Activated CD4-positive, alpha-beta memory T cell treated with anti-CD3 and anti-CD28 coated beads for 36 hours (primary cell): ENCODE measurements at regions not wholly inside any gene's neighbourhood (a gene's known extent, or its start where the extent isn't known, plus 50 kb on each side); places are given as distances from the start of the nearest gene placed in this dataset.
"Not testable (repeated sequence)": the region's sequence is repeated elsewhere in the genome, so short reads cannot be mapped to it uniquely, and the experiment has no call there.

ENCODE experiments used
- CTCF ChIA-PET: fragments of 350-600 bp; sonication (Branson Sonifier 250); formaldehyde crosslinking; loops from one replicate; lab custom pipeline; 2021; ENCODE audit warnings: antibody characterized with exemption, inconsistent platforms; lab: Charles Lee
- POLR2A ChIA-PET: fragments of 350-600 bp; sonication (Branson Sonifier 250); formaldehyde crosslinking; loops from one replicate; lab custom pipeline; 2021; ENCODE audit warnings: antibody characterized with exemption; lab: Charles Lee
- DNase-seq: peaks from one replicate; pipeline ENCODE4 v3.0.0-alpha.2; 2020
- H3K27ac Mint-ChIP-seq: one replicate; pipeline ENCODE4 v1.8.0; 2021; ENCODE audit warnings: mixed read lengths
- H3K27me3 Mint-ChIP-seq: one replicate; pipeline ENCODE4 v1.8.0; 2021; ENCODE audit warnings: mixed read lengths
- H3K36me3 Mint-ChIP-seq: one replicate; pipeline ENCODE4 v1.8.0; 2021; ENCODE audit warnings: mixed read lengths
- H3K4me1 Mint-ChIP-seq: one replicate; pipeline ENCODE4 v1.8.0; 2021; ENCODE audit warnings: low read depth, mixed read lengths
- H3K4me3 Mint-ChIP-seq: one replicate; pipeline ENCODE4 v1.8.0; 2021; ENCODE audit warnings: mild to moderate bottlenecking, mixed read lengths
- H3K9me3 Mint-ChIP-seq: one replicate; pipeline ENCODE4 v1.8.0; 2021; ENCODE audit warnings: mixed read lengths
- intact Hi-C: fragments of 100-400 bp; cut with micrococcal nuclease; formaldehyde crosslinking; loops from one replicate; pipeline ENCODE4 v1.15.1; 2023

DNA sequence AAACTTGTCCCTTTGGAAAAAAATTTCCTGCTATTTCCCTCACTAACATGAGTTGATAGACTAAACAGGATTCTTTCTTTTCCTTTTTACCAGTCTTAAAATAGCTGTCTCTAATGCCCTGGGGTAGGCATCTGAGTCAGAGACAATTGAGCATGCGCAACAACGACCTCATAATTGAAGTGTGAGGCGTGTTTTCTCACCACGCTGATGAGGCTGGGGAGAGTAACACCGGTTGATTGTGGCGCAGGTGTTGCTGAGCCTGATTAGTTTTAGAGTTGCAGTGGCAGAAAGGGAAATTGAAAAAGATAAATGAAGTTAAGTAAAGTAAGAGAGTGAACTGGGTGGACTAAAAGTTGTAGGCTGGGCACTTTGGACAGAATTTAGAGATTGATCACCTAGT lies 213.7 kb downstream of the TLR4 start:
- Mint-ChIP-seq H3K36me3 (no peaks in the 10 kb centered on the region), H3K9me3 (no peaks in the 10 kb centered on the region), H3K27ac (no peak overlapping the region), H3K27me3 (no peaks in the 10 kb centered on the region), H3K4me3 (no peak overlapping the region), H3K4me1 (no peaks in the 10 kb centered on the region)
- ChIA-PET POLR2A (no interaction called here), CTCF (no interaction called here)
- intact Hi-C loops: no loop called here
- no peak for DNase-seq

- no peaks in the 10 kb centered on the region for H3K9me3 Mint-ChIP-seq
- H3K4me1 Mint-ChIP-seq: no peaks in the 10 kb centered on the region
- no peaks in the 10 kb centered on the region for H3K27me3 Mint-ChIP-seq
- intact Hi-C loops: no loop called here
- DNase-seq: no peak
- H3K36me3 Mint-ChIP-seq: no peaks in the 10 kb centered on the region
- POLR2A ChIA-PET: no interaction called here
- CTCF ChIA-PET: no interaction called here
- no peak overlapping the region for H3K27ac Mint-ChIP-seq
- no peak overlapping the region for H3K4me3 Mint-ChIP-seq
Observed at GRCh38 chr9:117919538-117919937, 215.3 kb downstream of the TLR4 start.

- ChIA-PET POLR2A (no interaction called here), CTCF (no interaction called here)
- intact Hi-C loops: no loop called here
- Mint-ChIP-seq H3K4me3 (no peak overlapping the region), H3K27me3 (no peaks in the 10 kb centered on the region), H3K27ac (no peak overlapping the region), H3K36me3 (no peaks in the 10 kb centered on the region), H3K4me1 (no peaks in the 10 kb centered on the region), H3K9me3 (no peaks in the 10 kb centered on the region)
- DNase-seq: no peak
Observed at GRCh38 chr9:117926031-117926658, 221.9 kb downstream of the TLR4 start.

DNA sequence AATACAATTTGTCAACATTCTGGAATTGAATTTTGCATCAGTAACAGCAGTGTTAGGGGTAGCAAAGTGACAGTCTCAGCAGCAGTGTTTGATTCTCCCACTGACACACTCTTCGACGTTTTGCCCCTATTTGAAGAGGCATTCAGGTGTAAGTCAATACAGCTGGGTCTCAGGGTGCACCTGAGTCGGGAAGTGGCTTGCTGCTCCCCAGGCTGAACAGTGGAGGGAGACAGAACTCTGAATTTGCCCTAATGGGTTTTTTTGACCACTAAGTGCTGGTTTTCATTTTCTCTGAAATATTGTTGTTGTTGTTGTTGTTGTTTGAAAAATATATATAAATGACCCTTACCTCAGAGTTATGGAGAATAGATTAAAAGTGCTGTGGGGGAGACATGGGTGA lies 223.2 kb downstream of the TLR4 start:
- ChIA-PET CTCF (no interaction called here), POLR2A (no interaction called here)
- intact Hi-C loops: no loop called here
- no peaks in the 10 kb centered on the region for H3K9me3 Mint-ChIP-seq
- H3K27ac Mint-ChIP-seq: no peak overlapping the region
- no peak for DNase-seq
- no peaks in the 10 kb centered on the region for H3K27me3 Mint-ChIP-seq
- no peak overlapping the region for H3K4me3 Mint-ChIP-seq
- H3K4me1 Mint-ChIP-seq: no peaks in the 10 kb centered on the region
- H3K36me3 Mint-ChIP-seq: no peaks in the 10 kb centered on the region

DNA sequence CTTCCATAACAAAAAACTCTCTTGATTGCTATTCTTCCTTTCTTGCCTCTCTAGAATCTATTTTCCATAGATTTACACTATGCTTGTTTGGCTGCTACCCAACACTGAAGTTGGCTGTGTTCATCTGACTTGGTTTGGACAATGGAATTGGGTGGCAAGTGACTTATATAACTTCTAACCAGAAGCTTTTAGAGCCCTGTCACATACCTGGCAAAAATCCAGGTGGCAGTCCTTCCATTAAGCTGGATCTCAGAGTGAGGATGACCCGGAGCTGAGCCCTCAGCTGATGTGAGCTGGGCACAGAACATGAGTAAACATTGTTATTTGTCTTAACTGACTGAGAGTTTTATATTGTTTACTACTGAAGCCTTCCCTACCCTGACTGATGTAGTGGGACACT lies 225.7 kb downstream of the TLR4 start:
- Mint-ChIP-seq H3K27me3 (no peaks in the 10 kb centered on the region), H3K4me1 (no peaks in the 10 kb centered on the region), H3K36me3 (no peaks in the 10 kb centered on the region), H3K9me3 (no peaks in the 10 kb centered on the region), H3K27ac (no peak overlapping the region), H3K4me3 (no peak overlapping the region)
- intact Hi-C loops: no loop called here
- ChIA-PET POLR2A (no interaction called here), CTCF (no interaction called here)
- DNase-seq: no peak

- no peak overlapping the region for H3K27ac Mint-ChIP-seq
- H3K4me3 Mint-ChIP-seq: no peak overlapping the region
- POLR2A ChIA-PET: no interaction called here
- H3K9me3 Mint-ChIP-seq: no peaks in the 10 kb centered on the region
- H3K36me3 Mint-ChIP-seq: no peaks in the 10 kb centered on the region
- intact Hi-C loops: no loop called here
- no peaks in the 10 kb centered on the region for H3K27me3 Mint-ChIP-seq
- no peaks in the 10 kb centered on the region for H3K4me1 Mint-ChIP-seq
- DNase-seq: no peak
- CTCF ChIA-PET: no interaction called here
Observed at GRCh38 chr9:117932585-117932984, 228.4 kb downstream of the TLR4 start.

DNA sequence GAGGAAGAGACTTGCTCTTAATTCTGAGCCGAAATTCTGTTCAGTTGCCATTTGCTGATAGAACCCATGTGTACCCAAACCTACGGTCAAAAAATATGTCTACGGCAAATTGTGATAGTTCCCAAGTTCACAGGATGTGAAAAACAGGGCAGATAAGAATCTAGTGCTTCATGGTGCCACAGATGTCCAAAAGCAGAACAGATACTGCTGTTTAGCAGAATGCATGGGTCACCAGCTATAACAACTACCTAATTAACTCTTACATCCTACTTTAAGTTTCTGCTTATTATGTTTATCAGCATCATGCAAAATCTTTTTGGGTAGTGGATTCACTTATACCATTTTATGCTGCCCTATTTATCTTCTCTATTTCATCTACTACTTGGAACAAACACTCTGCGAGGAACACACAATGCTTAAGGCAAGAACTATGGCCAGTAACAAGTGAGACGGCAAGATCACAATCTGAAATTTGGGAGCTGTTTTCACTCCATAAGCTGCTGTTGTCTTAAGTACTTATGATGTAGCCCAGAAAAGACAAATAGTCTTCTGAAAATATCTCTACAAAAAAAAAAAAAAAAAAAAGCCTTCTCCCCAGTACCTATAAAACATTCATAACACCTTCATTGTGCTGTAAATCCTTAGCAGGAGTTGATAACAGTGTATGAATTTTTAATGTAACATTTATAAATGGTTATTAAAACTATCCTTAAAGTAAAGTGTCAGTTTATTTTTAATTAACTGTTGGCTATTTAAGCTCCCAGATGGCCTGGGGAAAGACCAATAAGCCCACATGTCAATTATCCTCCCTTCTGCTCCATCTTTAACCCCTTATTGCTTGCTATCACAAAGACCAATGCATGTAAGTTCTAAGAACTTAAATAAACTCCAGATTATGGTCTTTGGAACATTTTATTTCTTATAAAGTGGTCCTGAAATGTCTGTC lies 232.3 kb downstream of the TLR4 start:
- no peaks in the 10 kb centered on the region for H3K9me3 Mint-ChIP-seq
- CTCF ChIA-PET: no interaction called here

GRCh38 chr9:117938086-117938485 lies 233.9 kb downstream of the TLR4 start:
- POLR2A ChIA-PET: no interaction called here
- CTCF ChIA-PET: no interaction called here

More for the DNA sequence above, 232.3 kb downstream of the TLR4 start:
- POLR2A ChIA-PET: no interaction called here
- H3K27me3 Mint-ChIP-seq: no peaks in the 10 kb centered on the region
- H3K27ac Mint-ChIP-seq: no peak overlapping the region
- no peaks in the 10 kb centered on the region for H3K4me1 Mint-ChIP-seq
- no peaks in the 10 kb centered on the region for H3K36me3 Mint-ChIP-seq
- intact Hi-C loops: no loop called here
- DNase-seq: no peak
- no peak overlapping the region for H3K4me3 Mint-ChIP-seq

DNA sequence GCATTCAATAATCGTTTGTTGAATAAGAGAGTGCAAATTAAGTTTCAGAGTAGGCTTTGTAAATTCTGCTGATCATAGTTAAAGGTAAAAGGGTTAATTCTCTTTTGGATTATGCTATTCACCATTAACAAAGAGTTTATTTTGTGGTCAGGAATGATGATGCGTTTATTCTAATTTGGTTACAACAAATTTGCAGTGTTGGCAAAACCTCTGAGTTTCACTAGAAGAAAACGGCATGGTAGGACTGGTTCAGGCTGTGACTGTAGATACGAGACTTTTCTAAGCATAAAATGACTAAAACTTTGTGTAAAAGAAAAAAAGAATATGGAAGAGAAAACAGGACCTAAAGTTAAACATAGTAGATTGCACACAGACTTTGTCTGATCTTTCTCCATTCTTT lies 234.7 kb downstream of the TLR4 start:
- Mint-ChIP-seq H3K9me3 (no peaks in the 10 kb centered on the region), H3K4me1 (no peaks in the 10 kb centered on the region), H3K27ac (no peak overlapping the region), H3K27me3 (no peaks in the 10 kb centered on the region), H3K4me3 (no peak overlapping the region), H3K36me3 (no peaks in the 10 kb centered on the region)
- ChIA-PET POLR2A (no interaction called here), CTCF (no interaction called here)
- no peak for DNase-seq
- intact Hi-C loops: no loop called here

More at GRCh38 chr9:117938086-117938485, 233.9 kb downstream of the TLR4 start:
- no peak overlapping the region for H3K27ac Mint-ChIP-seq
- no peaks in the 10 kb centered on the region for H3K27me3 Mint-ChIP-seq
- no peak for DNase-seq
- H3K36me3 Mint-ChIP-seq: no peaks in the 10 kb centered on the region
- H3K9me3 Mint-ChIP-seq: no peaks in the 10 kb centered on the region
- H3K4me3 Mint-ChIP-seq: no peak overlapping the region
- no peaks in the 10 kb centered on the region for H3K4me1 Mint-ChIP-seq
- intact Hi-C loops: no loop called here

- H3K36me3 Mint-ChIP-seq, intact Hi-C loops: not testable (repeated sequence)
Observed at GRCh38 chr9:117944750-117945149, 240.5 kb downstream of the TLR4 start.

GRCh38 chr9:117945286-117945685 lies 241.1 kb downstream of the TLR4 start:
- Mint-ChIP-seq H3K4me1 (no peaks in the 10 kb centered on the region), H3K4me3 (no peak overlapping the region), H3K27ac (no peak overlapping the region), H3K9me3 (no peaks in the 10 kb centered on the region), H3K36me3 (no peaks in the 10 kb centered on the region), H3K27me3 (no peaks in the 10 kb centered on the region)
- POLR2A ChIA-PET: no interaction called here
- intact Hi-C loops: no loop called here
- DNase-seq: no peak
- CTCF ChIA-PET: no interaction called here

More at GRCh38 chr9:117944750-117945149, 240.5 kb downstream of the TLR4 start:
- H3K4me3 Mint-ChIP-seq, H3K27ac Mint-ChIP-seq, CTCF ChIA-PET, H3K4me1 Mint-ChIP-seq, H3K27me3 Mint-ChIP-seq, H3K9me3 Mint-ChIP-seq, DNase-seq, POLR2A ChIA-PET: not testable (repeated sequence)

GRCh38 chr9:117951127-117951526 lies 246.9 kb downstream of the TLR4 start:
- intact Hi-C loops: no loop called here
- no peak overlapping the region for H3K4me3 Mint-ChIP-seq
- ChIA-PET POLR2A (no interaction called here), CTCF (no interaction called here)
- peaks cover 2% of the 10 kb centered on the region for H3K27me3 Mint-ChIP-seq
- no peaks in the 10 kb centered on the region for H3K36me3 Mint-ChIP-seq
- no peak overlapping the region for H3K27ac Mint-ChIP-seq
- H3K9me3 Mint-ChIP-seq: peaks cover 2% of the 10 kb centered on the region
- H3K4me1 Mint-ChIP-seq: no peaks in the 10 kb centered on the region
- no peak for DNase-seq

GRCh38 chr9:117952581-117952980 lies 248.4 kb downstream of the TLR4 start:
- intact Hi-C loops: no loop called here
- ChIA-PET POLR2A (no interaction called here), CTCF (no interaction called here)
- H3K4me3 Mint-ChIP-seq: no peak overlapping the region
- peaks cover 2% of the 10 kb centered on the region for H3K27me3 Mint-ChIP-seq
- no peaks in the 10 kb centered on the region for H3K36me3 Mint-ChIP-seq
- no peak for DNase-seq
- no peak overlapping the region for H3K27ac Mint-ChIP-seq
- H3K4me1 Mint-ChIP-seq: no peaks in the 10 kb centered on the region
- H3K9me3 Mint-ChIP-seq: peaks cover 2% of the 10 kb centered on the region
